MM.1S (cell line): ENCODE measurements at regions not wholly inside any gene's neighbourhood (a gene's known extent, or its start where the extent isn't known, plus 50 kb on each side); places are given as distances from the start of the nearest gene placed in this dataset.
A peak's percentile ranks its signal among the peaks of the same experiment; 100 is the strongest.

Experiments
- DNase-seq: peaks from one replicate; pipeline ENCODE4 v3.0.0-alpha.2; 2015
- H2AFZ ChIP-seq: fragments of 300-600 bp; sonication (generic); 2 replicates; pipeline ENCODE4 v1.6.0; 2016; ENCODE audit warnings: antibody characterized with exemption, low read length
- H3F3A ChIP-seq: fragments of 300-600 bp; sonication (generic); 2 replicates; pipeline ENCODE4 v1.6.1; 2016; ENCODE audit warnings: mild to moderate bottlenecking, antibody characterized with exemption, low read length, moderate library complexity, mixed read lengths; ENCODE audit not compliant: insufficient read depth
- H3K27ac ChIP-seq: fragments of 300-600 bp; sonication (generic); 2 replicates; pipeline ENCODE4 v1.5.1; 2016; ENCODE audit warnings: mild to moderate bottlenecking, low read length
- H3K27me3 ChIP-seq: fragments of 300-600 bp; sonication (generic); replicated peaks from 2 replicates; pipeline ENCODE4 v1.6.0; 2016; ENCODE audit warnings: low read length; ENCODE audit not compliant: insufficient read depth
- H3K36me3 ChIP-seq: fragments of 300-600 bp; sonication (generic); replicated peaks from 2 replicates; pipeline ENCODE4 v1.6.1; 2016; ENCODE audit warnings: mild to moderate bottlenecking, low read length, mixed read lengths; ENCODE audit not compliant: insufficient read depth
- H3K4me1 ChIP-seq: fragments of 300-600 bp; sonication (generic); 2 replicates; pipeline ENCODE4 v1.6.1; 2016; ENCODE audit warnings: low read length, mixed read lengths
- H3K4me2 ChIP-seq: fragments of 300-600 bp; sonication (generic); 2 replicates; pipeline ENCODE4 v1.6.0; 2016; ENCODE audit warnings: low read depth, low read length
- H3K4me3 ChIP-seq: fragments of 300-600 bp; sonication (generic); 2 replicates; pipeline ENCODE4 v1.5.1; 2016; ENCODE audit warnings: low read length, mixed read lengths
- H3K79me2 ChIP-seq: fragments of 300-600 bp; sonication (generic); 2 replicates; pipeline ENCODE4 v1.6.1; 2016; ENCODE audit warnings: mixed run types, low read length, mixed read lengths
- H3K9ac ChIP-seq: fragments of 300-600 bp; sonication (generic); 2 replicates; pipeline ENCODE4 v1.6.1; 2016; ENCODE audit warnings: low read length, mixed read lengths
- H3K9me2 ChIP-seq: fragments of 300-600 bp; sonication (generic); replicated peaks from 2 replicates; pipeline ENCODE4 v1.6.1; 2016; ENCODE audit warnings: mild to moderate bottlenecking, low read length, mixed read lengths; ENCODE audit not compliant: insufficient read depth
- H3K9me3 ChIP-seq: fragments of 300-600 bp; sonication (generic); replicated peaks from 2 replicates; pipeline ENCODE4 v1.6.1; 2016; ENCODE audit warnings: mild to moderate bottlenecking, low read length, mixed read lengths; ENCODE audit not compliant: insufficient read depth
- H4K20me1 ChIP-seq: fragments of 300-600 bp; sonication (generic); 2 replicates; pipeline ENCODE4 v1.6.1; 2016; ENCODE audit warnings: mild to moderate bottlenecking, low read length, moderate library complexity, mixed read lengths; ENCODE audit not compliant: insufficient read depth
- EZH2 ChIP-seq: fragments of 300-600 bp; sonication (generic); optimal IDR thresholded peaks from 2 replicates; pipeline ENCODE3; 2017; ENCODE audit warnings: low read depth, mild to moderate bottlenecking, antibody characterized with exemption, low read length, mixed read lengths
- EZH2phosphoT487 ChIP-seq: fragments of 300-600 bp; sonication (generic); IDR thresholded peaks from 2 replicates; pipeline ENCODE4 v1.6.1; 2018; ENCODE audit warnings: antibody characterized with exemption, low read length
- TF ChIP-seq, protein P1 (sequence below): fragments of 300-600 bp; sonication (generic); IDR thresholded peaks from 2 replicates; pipeline ENCODE4 v1.5.1; 2016; ENCODE audit warnings: antibody characterized with exemption, low read length, mixed read lengths

GRCh38 chr4:132992686-132993085, 156.4 kb upstream of the PCDH10 start:
- Histone ChIP-seq H3F3A (no peaks in the 10 kb centered on the region), H3K9me2 (no peaks in the 10 kb centered on the region), H3K4me1 (no peaks in the 10 kb centered on the region), H3K4me2 (no peak overlapping the region), H4K20me1 (no peaks in the 10 kb centered on the region), H3K36me3 (no peaks in the 10 kb centered on the region), H3K27me3 (no peaks in the 10 kb centered on the region), H2AFZ (no peak overlapping the region), H3K9ac (no peak overlapping the region), H3K27ac (no peak overlapping the region), H3K9me3 (no peaks in the 10 kb centered on the region), H3K79me2 (no peaks in the 10 kb centered on the region), H3K4me3 (no peak overlapping the region)
- no peak for DNase-seq
- no peak for TF ChIP-seq EZH2
- TF ChIP-seq EZH2phosphoT487: no peak
- TF ChIP-seq, protein P1, sequence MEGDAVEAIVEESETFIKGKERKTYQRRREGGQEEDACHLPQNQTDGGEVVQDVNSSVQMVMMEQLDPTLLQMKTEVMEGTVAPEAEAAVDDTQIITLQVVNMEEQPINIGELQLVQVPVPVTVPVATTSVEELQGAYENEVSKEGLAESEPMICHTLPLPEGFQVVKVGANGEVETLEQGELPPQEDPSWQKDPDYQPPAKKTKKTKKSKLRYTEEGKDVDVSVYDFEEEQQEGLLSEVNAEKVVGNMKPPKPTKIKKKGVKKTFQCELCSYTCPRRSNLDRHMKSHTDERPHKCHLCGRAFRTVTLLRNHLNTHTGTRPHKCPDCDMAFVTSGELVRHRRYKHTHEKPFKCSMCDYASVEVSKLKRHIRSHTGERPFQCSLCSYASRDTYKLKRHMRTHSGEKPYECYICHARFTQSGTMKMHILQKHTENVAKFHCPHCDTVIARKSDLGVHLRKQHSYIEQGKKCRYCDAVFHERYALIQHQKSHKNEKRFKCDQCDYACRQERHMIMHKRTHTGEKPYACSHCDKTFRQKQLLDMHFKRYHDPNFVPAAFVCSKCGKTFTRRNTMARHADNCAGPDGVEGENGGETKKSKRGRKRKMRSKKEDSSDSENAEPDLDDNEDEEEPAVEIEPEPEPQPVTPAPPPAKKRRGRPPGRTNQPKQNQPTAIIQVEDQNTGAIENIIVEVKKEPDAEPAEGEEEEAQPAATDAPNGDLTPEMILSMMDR: no peak

DNA sequence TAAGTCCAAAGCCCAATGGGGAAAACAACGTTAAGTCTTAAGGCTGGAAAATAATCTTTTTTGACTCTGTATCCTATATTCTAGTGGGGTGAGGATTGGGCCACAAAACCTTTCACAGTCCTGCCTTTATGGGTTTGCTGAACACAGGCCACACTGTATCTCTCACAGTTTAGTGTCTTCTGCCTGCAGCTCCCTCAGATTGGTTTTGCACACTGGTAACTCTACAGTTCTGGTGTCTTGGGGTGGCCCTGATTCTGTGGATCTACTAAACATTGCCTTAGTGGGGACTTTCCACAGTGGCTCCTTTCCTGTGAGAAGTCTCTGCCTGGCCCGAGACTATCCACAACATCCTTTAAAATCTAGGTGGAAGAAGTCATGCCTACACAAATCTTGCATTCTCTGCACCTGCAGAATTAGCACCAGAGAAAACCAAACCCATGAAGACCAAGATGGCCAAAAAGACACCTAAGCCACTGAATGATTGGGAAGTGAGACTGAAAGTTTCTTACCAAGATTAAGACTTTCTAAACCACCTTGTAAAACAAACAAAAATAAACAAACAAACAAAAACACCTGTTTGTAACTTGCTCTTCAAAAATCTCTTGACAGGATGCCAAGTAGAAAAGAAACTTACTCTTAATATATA, 150.4 kb upstream of the PCDH10 start:
- no peak overlapping the region for H2AFZ ChIP-seq
- H3K79me2 ChIP-seq: no peaks in the 10 kb centered on the region
- no peaks in the 10 kb centered on the region for H3K9me2 ChIP-seq
- no peaks in the 10 kb centered on the region for H3K27me3 ChIP-seq
- 0 out of 2 replicates have a peak overlapping the region, but pooled peaks have one; percentile 12 for H3K4me2 ChIP-seq
- H3K9me3 ChIP-seq: no peaks in the 10 kb centered on the region; the same call in 1 of the 2 replicates
- H3K36me3 ChIP-seq: no peaks in the 10 kb centered on the region
- H3K4me1 ChIP-seq: peaks cover 29% of the 10 kb centered on the region
- TF ChIP-seq, protein P1: no peak
- TF ChIP-seq EZH2phosphoT487 (no peak), EZH2 (no peak)
- no peak overlapping the region for H3K4me3 ChIP-seq
- DNase-seq: peak; percentile 57
- peak overlapping the region; percentile 74; the same call in 1 of the 2 replicates for H3K27ac ChIP-seq
- no peaks in the 10 kb centered on the region for H4K20me1 ChIP-seq
- H3K9ac ChIP-seq: no peak overlapping the region
- H3F3A ChIP-seq: peaks cover 23% of the 10 kb centered on the region

DNA sequence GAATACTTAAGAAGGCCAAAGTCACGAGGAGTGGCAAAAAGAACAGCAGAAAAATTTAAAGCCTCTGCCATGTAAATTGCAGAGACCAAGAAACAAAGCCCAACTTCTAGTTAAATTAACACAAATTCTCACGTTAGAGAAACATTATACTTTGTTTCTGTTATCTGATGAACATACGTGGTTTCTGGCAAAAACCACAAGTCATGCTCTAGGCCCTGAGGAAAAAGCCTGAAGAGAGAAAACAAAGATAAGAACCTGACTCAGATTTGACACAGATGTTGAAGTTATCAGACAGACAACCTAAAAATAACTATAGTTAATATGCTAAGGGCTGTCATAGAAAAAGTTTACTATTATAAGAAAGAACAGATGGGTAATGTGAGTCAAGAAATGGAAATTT, 149.1 kb upstream of the PCDH10 start:
- peaks cover 23% of the 10 kb centered on the region for H3F3A ChIP-seq
- no peaks in the 10 kb centered on the region for H3K79me2 ChIP-seq
- H2AFZ ChIP-seq: peak overlapping the region; percentile 40; the same call in 1 of the 2 replicates
- H3K36me3 ChIP-seq: no peaks in the 10 kb centered on the region
- no peak overlapping the region for H3K9ac ChIP-seq
- no peaks in the 10 kb centered on the region for H3K9me2 ChIP-seq
- H3K4me2 ChIP-seq: peak overlapping the region; percentile 57
- H3K4me3 ChIP-seq: peak overlapping the region; percentile 17; the same call in 1 of the 2 replicates
- peak; percentile 85 for DNase-seq
- H3K27ac ChIP-seq: peak overlapping the region; percentile 74
- no peaks in the 10 kb centered on the region for H3K27me3 ChIP-seq
- peaks cover 29% of the 10 kb centered on the region for H3K4me1 ChIP-seq
- H3K9me3 ChIP-seq: no peaks in the 10 kb centered on the region; the same call in 1 of the 2 replicates
- H4K20me1 ChIP-seq: no peaks in the 10 kb centered on the region
- TF ChIP-seq EZH2phosphoT487 (no peak), EZH2 (no peak)
- TF ChIP-seq, protein P1: no peak
